DMS79 treated with DMSO at 0.1 percent for 48 hours (cell line): ENCODE measurements at regions not wholly inside any gene's neighbourhood (a gene's known extent, or its start where the extent isn't known, plus 50 kb on each side); places are given as distances from the start of the nearest gene placed in this dataset.
"Not testable (repeated sequence)": the region's sequence is repeated elsewhere in the genome, so short reads cannot be mapped to it uniquely, and the experiment has no call there.

Experiments
- DNase-seq: peaks from one replicate; lab custom pipeline; 2025; lab: John Stamatoyannopoulos, UW

DNA sequence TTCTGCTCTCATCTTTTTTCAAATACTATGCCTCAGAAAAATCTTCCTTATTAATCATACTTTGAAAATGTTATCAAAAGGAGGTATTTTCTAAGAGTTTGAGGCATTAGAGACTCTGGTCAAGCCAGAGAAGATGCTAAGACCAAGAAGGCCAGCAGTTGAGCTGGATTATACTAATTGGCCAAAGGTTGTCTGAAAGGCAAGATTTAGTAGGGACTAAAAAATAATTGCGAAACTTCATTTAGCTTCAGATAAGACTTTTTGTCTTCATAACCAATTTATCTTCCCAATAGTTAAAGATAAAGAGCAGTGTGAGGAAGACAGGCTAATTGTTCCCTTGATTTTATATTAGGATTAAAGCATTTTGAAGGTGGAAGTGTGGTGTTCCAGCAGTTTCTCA is 1412.4 kb upstream of the PCDH7 start:
- no peak for DNase-seq

DNA sequence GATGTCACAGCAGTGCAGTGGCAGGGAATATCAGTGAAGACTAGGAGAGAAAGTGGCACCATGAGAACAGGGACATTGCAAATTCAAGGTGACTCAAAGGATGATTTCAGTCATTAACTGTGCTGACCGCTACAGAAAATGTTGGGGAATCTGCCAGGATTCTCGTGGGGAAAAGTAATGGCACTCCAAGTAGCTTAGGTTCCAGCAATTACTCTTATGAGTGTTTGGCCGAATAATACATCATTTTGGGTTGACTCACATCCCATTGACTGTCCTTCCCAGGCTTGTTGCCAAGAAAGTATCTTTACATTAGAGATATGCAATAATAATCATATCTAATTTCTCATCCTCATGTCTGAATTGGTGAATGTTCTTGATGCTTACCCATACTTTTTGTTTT is 1411.1 kb upstream of the PCDH7 start:
- no peak for DNase-seq

DNA sequence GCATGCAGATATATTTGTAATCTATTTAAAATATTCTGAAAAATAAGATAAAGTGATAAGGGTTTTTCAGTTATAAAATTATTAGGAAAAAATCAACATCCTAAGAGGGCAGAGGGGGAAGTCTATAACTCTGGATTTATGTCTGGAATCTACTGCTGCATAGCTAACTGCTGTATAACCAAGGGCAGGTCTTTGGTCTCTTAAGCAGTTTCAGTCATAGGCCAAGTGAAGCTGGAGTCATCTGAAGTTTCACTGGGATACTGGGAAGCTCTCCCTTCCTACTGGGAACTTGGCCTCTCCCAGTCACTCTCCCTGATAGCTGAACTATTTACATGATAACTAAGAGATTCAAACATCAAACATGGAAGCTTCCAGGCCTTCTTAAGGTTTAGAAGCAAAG is 1409.9 kb upstream of the PCDH7 start:
- no peak for DNase-seq

DNA sequence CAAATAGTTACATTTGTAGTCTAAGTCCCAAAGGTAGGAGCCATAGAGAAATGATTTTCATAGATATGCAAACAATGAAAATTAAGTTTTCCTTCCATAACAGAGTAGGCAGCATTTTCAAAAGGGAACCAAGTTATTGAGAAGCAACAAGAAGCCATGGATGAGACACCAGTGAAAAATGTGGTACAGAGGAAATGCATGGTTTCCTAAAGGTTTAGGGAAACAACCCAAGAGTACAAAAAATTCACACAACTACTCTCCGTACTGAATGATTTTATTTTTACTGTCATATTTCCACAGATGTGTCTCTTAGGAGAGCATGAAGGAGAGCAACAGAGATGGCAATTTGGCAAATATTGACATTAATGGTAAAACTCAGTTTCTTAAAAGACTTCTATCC is 1408.9 kb upstream of the PCDH7 start:
- DNase-seq: no peak

DNA sequence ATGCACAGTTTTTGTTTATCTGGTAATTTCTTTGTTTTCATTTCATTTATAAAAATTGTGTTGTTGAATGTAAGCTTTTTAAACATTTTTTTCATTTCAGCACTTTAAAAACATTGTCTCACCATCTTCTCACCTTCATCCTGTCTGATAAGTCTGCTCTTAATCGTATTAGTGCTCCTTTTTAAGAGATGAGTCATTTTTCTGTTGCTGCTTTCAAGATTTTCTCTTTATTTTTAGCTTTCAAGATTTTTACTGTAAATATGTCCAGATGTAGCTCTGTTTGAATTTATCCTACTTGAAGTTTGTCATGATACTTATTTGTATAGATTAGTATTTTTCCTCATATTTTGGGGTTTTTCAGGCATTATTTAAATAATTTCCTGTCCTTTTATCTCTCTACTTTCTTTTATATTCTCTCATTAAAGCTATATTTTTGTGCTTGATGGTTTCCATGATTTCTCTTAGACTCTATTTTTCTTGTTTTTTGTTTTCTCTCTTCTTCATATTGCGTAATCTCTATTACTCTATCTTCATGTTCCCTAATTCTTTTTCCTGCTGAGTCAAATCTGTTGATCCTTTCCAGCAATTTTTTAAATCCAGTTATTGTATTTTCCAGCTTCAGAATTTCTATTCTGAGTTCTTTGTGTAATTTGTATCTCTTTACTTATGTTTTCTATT is 1400.4 kb upstream of the PCDH7 start:
- no peak for DNase-seq

DNA sequence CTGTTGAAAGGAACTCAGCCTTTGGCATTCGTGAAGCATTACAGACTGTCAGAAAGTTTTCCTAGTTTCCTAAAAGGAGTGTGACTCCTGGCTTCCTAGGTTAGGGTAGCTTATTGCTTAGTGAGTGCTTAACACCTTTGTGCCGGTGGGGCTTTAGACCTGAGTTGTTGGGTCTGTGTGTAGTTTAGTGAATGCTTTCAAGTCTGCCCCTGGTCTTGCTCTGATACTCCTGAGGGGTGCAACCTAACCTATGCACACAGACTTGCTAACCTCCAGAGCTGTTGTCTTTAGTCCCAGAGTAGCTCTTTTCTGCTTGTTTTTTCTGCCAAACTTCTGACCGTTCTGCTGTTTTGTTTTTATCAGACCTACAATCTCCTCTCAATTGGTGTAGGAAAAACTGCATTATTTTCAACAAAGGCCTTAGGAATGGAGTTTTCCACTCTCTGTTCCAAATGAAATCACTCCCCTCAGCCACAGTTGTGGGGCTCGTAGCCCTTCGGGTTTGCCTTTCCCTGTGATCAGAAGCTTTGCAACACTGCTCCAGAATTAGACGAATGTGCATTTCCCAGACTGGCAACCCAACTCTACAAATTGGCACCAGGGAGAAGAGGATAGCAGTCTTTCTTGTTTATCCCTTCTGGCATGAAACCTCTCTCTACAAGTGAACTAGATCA is 1399.1 kb upstream of the PCDH7 start:
- DNase-seq: no peak

DNA sequence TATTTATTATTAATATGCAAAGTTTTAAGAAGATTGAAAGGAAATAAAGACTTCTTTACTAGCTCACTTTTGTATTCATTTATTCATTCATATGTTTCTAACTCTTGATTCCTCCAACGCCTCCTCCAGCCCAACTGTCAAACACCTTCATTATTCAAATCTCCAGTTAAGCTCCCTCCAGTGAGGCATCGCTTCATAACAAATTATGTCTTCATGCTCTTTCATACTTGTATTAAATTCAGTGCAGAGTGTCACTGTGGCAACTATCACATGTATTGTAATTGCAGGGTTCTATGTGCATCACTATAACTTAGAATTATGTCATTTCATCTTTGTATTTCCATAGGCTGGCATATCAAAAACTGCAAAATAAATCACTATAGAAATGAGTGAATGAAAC is 1394.2 kb upstream of the PCDH7 start:
- no peak for DNase-seq

DNA sequence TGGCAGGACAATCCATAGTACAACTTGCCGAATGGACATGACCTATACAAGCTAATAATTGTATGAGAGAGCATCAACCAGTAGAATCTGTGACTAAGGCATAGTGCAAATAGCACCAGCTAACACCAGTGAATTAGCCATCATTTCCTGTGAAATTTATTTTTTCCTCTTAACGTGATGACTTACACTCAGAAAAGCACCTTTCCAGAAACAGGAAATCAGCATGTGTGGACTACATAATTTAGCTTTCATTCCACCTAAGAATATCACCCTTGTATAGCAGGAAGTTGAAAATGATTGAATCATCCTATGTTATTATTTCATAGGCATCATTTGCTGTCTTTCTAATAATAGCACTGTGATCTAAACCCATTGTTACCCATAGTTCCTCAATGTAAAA is 1393.4 kb upstream of the PCDH7 start:
- no peak for DNase-seq

DNA sequence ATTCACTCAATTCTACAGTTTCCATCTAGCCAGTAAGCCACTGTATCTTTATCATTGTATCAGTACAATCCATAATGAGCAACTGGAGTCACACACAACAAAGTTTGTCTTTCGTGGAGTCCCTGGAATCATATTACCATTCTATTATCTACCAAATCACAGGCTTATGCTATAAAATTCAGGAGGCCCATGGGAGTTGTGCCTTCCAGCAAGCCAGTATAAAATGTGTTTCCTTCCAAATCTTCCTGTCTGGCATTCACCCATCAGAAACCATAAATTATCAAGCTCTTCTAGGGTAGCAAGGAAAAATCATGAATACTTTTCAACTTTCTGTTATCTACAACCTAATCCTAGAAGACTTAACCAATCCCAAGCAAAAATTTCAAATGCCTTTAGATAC is 1383.3 kb upstream of the PCDH7 start:
- no peak for DNase-seq

DNA sequence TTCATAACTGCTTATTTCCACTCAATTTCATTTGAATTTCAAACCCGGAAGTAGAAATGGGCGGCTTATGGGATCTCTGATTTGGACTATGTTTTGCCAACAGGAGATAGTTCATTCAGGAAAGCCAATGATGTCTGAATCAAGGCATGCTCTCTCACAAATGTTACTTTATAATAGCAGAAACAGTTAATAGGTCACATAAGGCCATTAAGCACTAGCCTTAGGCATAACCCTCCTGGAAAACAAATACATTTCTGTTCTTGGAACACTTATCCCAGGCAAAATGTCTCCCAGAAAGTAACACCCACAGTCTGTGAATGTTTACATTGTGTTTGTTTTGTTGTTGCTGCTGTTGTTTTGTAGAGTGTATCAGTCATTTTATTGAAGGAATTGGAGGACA is 1347.2 kb upstream of the PCDH7 start:
- no peak for DNase-seq

DNA sequence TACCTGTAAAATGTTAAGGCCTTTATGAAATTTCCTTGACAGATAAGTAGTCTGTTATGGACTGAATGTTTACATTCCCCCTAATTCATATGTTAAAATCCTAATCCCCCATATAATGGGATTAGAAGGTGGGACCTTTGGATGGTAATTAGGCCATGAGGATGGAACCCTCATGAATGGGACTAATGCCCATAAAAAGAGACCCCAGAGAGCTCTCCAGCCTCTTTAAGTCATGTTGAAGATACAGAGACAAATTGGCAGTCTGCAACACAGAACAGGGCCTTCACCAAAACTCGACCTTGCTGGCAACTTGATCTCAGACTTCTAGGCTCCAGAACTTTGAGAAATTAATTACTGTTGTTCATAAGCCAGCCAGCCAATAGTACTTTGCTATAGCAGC is 1344.5 kb upstream of the PCDH7 start:
- no peak for DNase-seq

DNA sequence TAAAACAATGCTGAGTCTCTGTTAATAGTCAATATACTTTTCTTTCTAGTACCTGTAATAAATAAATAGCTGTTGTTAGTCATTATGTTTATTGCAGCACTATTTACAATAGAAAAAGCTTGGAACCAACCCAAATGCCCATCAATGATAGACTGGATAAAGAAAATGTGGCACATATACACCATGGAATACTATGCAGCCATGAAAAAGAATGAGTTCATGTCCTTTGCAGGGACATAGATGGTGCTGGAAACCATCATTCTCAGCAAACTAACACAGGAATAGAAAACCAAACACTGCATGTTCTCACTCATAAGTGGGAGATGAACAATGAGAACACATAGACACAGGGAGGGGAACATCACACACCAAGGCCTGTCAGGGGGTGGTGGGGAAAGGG is 1341.9 kb upstream of the PCDH7 start:
- DNase-seq: not testable (repeated sequence)

DNA sequence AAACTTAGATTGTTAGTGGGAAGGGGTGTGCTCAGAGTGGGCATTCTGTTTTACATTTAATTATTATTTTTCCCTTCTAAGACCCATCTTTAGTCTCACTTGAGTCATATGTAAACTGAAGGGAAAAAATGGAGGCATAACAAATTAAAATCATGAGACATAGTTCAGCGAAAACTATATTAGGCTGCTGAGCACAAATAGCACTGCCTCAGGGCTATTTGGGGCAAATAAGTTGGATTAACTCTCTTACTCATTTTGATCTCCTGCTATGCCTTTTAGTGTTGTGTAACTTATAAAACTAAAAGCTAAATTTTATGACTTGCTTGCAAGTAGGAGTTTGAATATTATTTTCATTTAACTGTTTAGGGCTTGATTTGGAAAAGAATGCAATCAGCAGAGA is 1329.2 kb upstream of the PCDH7 start:
- no peak for DNase-seq

DNA sequence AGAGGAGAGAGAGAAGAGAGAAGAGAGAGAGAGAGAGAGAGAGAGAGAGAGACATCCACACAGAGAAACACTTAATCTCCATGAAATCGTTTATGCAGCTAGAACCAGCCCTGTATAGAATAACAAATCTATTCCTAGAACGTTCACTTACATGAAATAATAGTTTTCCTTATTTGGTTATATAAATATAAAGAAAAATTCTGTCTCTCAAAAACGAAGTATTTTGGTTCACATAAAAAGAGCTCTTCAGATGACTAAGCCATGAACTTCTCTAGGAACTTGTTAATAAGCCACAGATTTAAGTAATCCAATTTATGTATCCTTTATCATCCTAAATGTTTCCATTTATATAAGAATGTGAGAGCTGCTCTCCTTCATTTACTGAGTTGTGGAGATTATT is 1315.1 kb upstream of the PCDH7 start:
- no peak for DNase-seq

DNA sequence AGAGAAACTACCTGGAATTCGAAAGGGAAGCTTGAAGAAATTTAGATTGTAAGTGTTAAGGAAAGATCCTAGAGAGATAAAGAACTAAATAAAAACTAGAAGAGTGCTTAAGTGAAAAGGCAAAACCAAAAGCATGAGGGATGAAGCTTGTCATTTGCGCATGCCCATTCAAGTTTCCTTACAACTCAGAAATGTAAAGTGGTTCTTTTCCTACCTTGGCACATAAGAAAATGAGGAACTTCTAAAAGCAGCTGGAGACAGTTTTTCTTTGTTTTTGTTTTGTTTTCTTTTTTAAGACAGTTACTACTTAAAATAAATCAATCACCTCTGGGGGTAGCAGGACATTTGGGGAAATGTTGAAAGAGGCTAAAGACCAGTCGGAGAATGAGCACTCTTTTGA is 1304.4 kb upstream of the PCDH7 start:
- DNase-seq: no peak

DNA sequence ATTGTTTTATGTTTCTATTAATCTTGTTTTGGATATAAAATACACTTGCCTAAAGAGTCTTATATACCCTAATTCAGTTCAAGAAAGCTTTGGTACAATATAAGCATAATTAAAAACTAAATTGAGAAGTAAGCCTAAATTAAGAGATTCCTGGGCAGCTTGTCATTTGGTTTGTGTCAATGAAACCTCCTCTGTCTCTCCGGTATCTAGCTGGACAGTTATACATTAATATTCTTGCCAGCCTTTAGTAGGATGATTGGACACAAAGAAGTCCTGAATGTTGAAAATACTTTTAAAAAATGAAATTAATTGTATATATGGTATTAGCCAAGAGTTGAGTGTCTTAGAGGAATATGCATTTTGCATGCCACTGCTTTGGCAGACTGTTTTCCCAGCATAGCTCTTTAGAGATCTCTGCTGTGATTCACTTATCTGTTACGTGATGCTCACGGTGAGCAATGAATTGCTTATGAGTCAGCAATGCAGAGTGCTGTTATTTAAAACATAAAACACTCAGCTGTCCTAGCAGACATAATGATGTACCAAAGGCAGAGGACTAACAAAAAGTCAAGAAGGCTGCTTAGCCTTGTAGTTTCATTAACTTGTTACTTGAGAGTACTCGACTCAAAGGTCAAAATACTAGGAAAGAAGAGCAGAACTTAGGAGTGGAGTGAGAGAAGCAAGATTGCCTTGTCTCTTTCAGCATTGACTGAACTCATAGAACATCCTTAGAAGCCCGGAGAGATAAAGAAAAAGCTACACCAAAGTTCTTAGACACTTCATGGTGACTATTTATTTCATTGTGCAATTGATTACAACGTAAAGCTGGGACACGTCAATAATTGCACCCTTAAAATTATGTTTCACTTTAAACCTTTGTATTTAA is 1296.1 kb upstream of the PCDH7 start:
- DNase-seq: no peak

DNA sequence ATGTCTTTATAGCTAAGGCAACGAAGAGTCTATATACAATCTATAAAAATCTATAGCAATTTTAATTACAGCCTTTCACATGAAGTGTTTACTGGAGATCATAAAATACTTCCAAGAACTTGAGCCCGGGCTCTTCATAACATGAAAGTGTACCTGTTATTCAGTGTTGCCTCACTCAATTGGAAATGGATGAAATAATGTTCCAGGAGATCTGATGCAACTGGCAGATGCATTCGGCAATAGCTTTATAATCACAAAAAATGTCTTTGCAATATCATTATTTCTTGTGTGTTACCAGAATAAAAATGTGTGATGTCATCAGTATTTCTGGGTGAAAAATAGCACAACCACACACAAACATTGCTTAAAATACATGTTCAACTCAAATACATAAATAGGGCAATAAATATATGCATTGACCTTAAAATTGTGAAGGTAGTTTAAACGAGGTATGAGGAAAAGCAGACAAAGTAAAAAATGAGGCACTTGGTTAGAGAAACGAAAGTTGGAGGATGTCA is 1266.8 kb upstream of the PCDH7 start:
- no peak for DNase-seq

DNA sequence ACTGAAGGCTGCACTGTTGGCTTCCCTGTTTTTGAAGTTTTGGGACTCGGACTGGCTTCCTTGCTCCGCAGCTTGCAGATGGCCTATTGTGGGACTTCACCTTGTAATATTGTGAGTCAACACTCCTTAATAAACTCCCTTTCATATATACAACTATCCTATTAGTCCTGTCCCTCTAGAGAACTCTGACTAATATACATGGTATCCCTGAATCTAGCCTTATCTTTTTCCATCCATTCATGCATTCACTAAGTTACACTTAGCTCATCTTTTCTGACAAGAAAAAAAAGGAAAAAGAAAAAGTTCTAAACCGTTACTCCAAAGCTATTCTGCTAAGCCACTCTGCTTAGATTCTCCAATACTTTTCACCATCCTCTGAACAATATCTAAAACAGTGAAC is 1260.2 kb upstream of the PCDH7 start:
- DNase-seq: no peak

DNA sequence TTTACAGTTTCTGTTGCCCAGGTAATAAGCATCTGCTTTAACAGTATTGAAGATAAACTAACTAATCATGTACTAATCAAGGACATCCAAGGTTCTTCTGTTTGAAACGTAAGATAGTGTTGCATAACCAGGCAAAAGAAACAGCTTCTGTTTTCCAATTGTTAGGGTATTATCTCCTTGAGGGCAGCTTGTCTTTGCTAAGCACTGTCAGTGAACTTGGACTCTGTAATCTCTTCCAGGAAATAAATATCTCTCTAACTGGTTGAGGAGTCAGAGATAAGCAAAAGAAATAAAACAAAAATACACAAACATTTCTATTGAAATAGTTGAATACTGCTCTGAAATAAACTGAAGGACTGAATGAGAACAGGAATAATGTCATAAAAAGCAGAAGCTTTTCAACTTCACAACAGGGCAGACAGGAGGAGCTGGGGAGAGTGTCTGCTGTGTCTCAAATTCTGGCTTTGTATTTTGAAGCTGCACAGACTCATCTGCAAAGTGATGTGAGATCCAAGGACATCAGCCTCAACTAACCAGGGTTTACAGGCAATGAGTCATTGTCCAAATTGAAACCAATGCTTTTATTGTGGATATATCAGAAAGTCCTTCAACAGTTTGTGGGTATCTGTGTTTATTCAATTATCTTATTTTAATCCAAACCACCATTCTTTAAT is 1253.0 kb upstream of the PCDH7 start:
- DNase-seq: no peak
